ENCODE measurements at regions not wholly inside any gene's neighbourhood (a gene's known extent, or its start where the extent isn't known, plus 50 kb on each side); places are given as distances from the start of the nearest gene placed in this dataset.

- ATAC-seq (no peak), DNase-seq (no peak)
- Histone ChIP-seq H3K4me3 (no peak overlapping the region), H3K9me3 (peaks cover 0 to 5% (median 0%) of the 10 kb centered on the region in 12 donors), H3K27ac (no peak overlapping the region), H3K27me3 (no peaks in the 10 kb centered on the region), H3K4me1 (no peaks in the 10 kb centered on the region), H3K36me3 (no peaks in the 10 kb centered on the region)
- TF ChIP-seq CTCF (IDR thresholded peaks at IDR 0.05) (peak in 1 of 12 donors; percentile 13), POLR2A (IDR thresholded peaks at IDR 0.05) (no peak)
- WGBS, 4 donors, result 22 to 42% (median 33%) methylated on average over 1 of the region's 1 CpG
- intact Hi-C loops (cut with DNase I), result no loop called here
Measured at GRCh38 chr14:26137161-26137560, 460.7 kb downstream of the NOVA1 start.

- Histone ChIP-seq H3K4me3 (no peak overlapping the region), H3K9me3 (peaks cover 0 to 3% (median 0%) of the 10 kb centered on the region in 12 donors), H3K4me1 (no peaks in the 10 kb centered on the region), H3K27me3 (no peaks in the 10 kb centered on the region), H3K27ac (no peak overlapping the region), H3K36me3 (no peaks in the 10 kb centered on the region)
- no peak for DNase-seq
- ATAC-seq, result no peak
- TF ChIP-seq CTCF (IDR thresholded peaks at IDR 0.05) (no peak), POLR2A (IDR thresholded peaks at IDR 0.05) (no peak)
- intact Hi-C loops (cut with DNase I), result no loop called here
Measured at GRCh38 chr14:26132061-26132645, 465.7 kb downstream of the NOVA1 start.

GRCh38 chr14:26130690-26131089, 467.1 kb downstream of the NOVA1 start:
- 83 to 93% (median 92%) methylated on average over 1 of the region's 1 CpG for WGBS, 4 donors
- H3K4me3 ChIP-seq, result no peak overlapping the region
- no peak for ATAC-seq
- no peaks in the 10 kb centered on the region for H3K4me1 ChIP-seq
- H3K27ac ChIP-seq, result no peak overlapping the region
- H3K9me3 ChIP-seq, result no peaks in the 10 kb centered on the region
- intact Hi-C loops (cut with DNase I), result no loop called here
- H3K36me3 ChIP-seq, result no peaks in the 10 kb centered on the region
- H3K27me3 ChIP-seq, result no peaks in the 10 kb centered on the region
- TF ChIP-seq POLR2A (IDR thresholded peaks at IDR 0.05), result no peak
- no peak for TF ChIP-seq CTCF (IDR thresholded peaks at IDR 0.05)
- no peak for DNase-seq

- ATAC-seq (no peak), DNase-seq (no peak)
- H3K36me3 ChIP-seq, result no peaks in the 10 kb centered on the region
- WGBS, 4 donors, result 42 to 70% (median 68%) methylated on average over 4 of the region's 4 CpGs
- no peaks in the 10 kb centered on the region for H3K4me1 ChIP-seq
- intact Hi-C loops (cut with DNase I), result no loop called here
- no peak for TF ChIP-seq POLR2A (IDR thresholded peaks at IDR 0.05)
- TF ChIP-seq CTCF (IDR thresholded peaks at IDR 0.05), result no peak
- H3K27me3 ChIP-seq, result no peaks in the 10 kb centered on the region
- no peaks in the 10 kb centered on the region for H3K9me3 ChIP-seq
- no peak overlapping the region for H3K4me3 ChIP-seq
- H3K27ac ChIP-seq, result no peak overlapping the region
Measured at GRCh38 chr14:26128931-26129671, 468.7 kb downstream of the NOVA1 start.
